Heart left ventricle (tissue), 16 donors: ENCODE measurements at regions not wholly inside any gene's neighbourhood (a gene's known extent, or its start where the extent isn't known, plus 50 kb on each side); places are given as distances from the start of the nearest gene placed in this dataset.
"Not testable (repeated sequence)": the region's sequence is repeated elsewhere in the genome, so short reads cannot be mapped to it uniquely, and the experiment has no call there.

Source experiments
- ATAC-seq, 4 donors: fragments of 200-7000 bp; cut with Tn5 transposase; one replicate each; pipeline ENCODE4 v1.9.1; 2020 to 2022; ENCODE audit warnings: moderate library complexity in 4 of 4, mild to moderate bottlenecking in 3 of 4, moderate number of reproducible peaks in 1 of 4
- DNase-seq, 5 donors: peaks; one replicate each; pipeline ENCODE4 v3.0.0-alpha.2; 2020
- H3K27ac ChIP-seq, 12 donors: fragments of 200-600 bp; sonication (generic) in 4 of 12; one replicate each; pipeline versions ENCODE4 v1.5.0 to v1.8.0; 2016 to 2022; ENCODE audit warnings: mild to moderate bottlenecking in 2 of 12
- H3K27me3 ChIP-seq, 9 donors: fragments of 200-600 bp; sonication (generic) in 2 of 9; one replicate each; pipeline versions ENCODE4 v1.5.1 to v1.8.0; 2016 to 2022; ENCODE audit warnings: mild to moderate bottlenecking in 3 of 9
- H3K36me3 ChIP-seq, 9 donors: fragments of 200-600 bp; sonication (generic) in 2 of 9; one replicate each; pipeline versions ENCODE4 v1.5.0 to v1.8.0; 2018 to 2022; ENCODE audit warnings: mild to moderate bottlenecking in 2 of 9
- H3K4me1 ChIP-seq, 12 donors: fragments of 200-600 bp; sonication (generic) in 4 of 12; one replicate each; pipeline versions ENCODE4 v1.5.0 to v1.8.0; 2016 to 2022; ENCODE audit warnings: mild to moderate bottlenecking in 3 of 12
- H3K4me3 ChIP-seq, 12 donors: fragments of 200-600 bp; sonication (generic) in 4 of 12; one replicate each; pipeline versions ENCODE4 v1.5.0 to v1.8.0; 2017 to 2022; ENCODE audit warnings: mild to moderate bottlenecking in 9 of 12, moderate library complexity in 4 of 12
- H3K9me3 ChIP-seq, 12 donors: fragments of 200-600 bp; sonication (generic) in 4 of 12; one replicate each; pipeline versions ENCODE4 v1.5.0 to v1.8.0; 2016 to 2022; ENCODE audit warnings: mild to moderate bottlenecking in 1 of 12
- CTCF ChIP-seq, 12 donors: fragments of 200-600 bp; sonication (generic) in 4 of 12; IDR thresholded peaks; one replicate each; pipeline versions ENCODE4 v1.5.0 to v1.8.0; 2018 to 2022; ENCODE audit warnings: antibody characterized with exemption in 12 of 12, mild to moderate bottlenecking in 5 of 12
- POLR2A ChIP-seq, 2 donors: fragments of 450-650 bp; IDR thresholded peaks; one replicate each; pipeline ENCODE4 v1.6.1; 2017; ENCODE audit warnings: antibody characterized with exemption in 2 of 2, mild to moderate bottlenecking in 2 of 2, moderate library complexity in 2 of 2
- WGBS, 4 donors: extraction: QIAGEN DNeasy Blood & Tissue Kit in 2 of 4; methylation state at CpG; one replicate each; pipeline versions ENCODE4 v1.1.5 to v1.1.7; 2013 to 2018; 5-methylcytosine and 5-hydroxymethylcytosine counted together
- intact Hi-C, 10 donors: fragments of 100-400 bp; cut with DNase I; formaldehyde crosslinking; loops; one replicate each; pipeline versions ENCODE4 v1.11.1 to v1.14.2; 2022
- donor health status: ischemic (EF 13 %, LVEDD 7.1; RV severe dilation, severe dysfunction).
- donor health status: healthy with polysubstance abuse.
- donor health status: DM: no; HTN: yes; CAD: no.
- donor health status: DM: no; HTN: no; CAD: no.
- donor health status: ischemic (EF 25% LVEDD 6.9; RV normal size, moderate dysfunction).
- donor health status: ischemic (EF 25% LVEDD 5.7; RV mildly dilated, moderate dysfunction).
- donor health status: healthy.
- donor health status: DM: yes; HTN: yes; CAD: no.
- donor health status: ischemic (EF 35%, LVEDD 5.7; RV mildly dilated, moderate dysfunction).
- donor health status: nonischemic (EF 11% LVEDD 7.7; RV severe dilation, severe dysfunction).
- donor health status: DM: yes; HTN: yes; CAD: no.
- donor health status: PGD.
- donor health status: ischemic (EF 29% LVEDD 5.4; RV normal size, mild dysfunction).
- donor health status: nonischemic (EF 23%, LVEDD 6.1; RV moderate dilation, normal function).

GRCh38 chr6:5893295-5893694, 113.4 kb downstream of the NRN1 start:
- ATAC-seq (no peak), DNase-seq (peak in 1 of 5 donors; percentile 23)
- no peaks in the 10 kb centered on the region for H3K36me3 ChIP-seq
- no peak overlapping the region for H3K4me3 ChIP-seq
- TF ChIP-seq CTCF (IDR thresholded peaks at IDR 0.05) (no peak), POLR2A (IDR thresholded peaks at IDR 0.05) (no peak)
- no peaks in the 10 kb centered on the region for H3K9me3 ChIP-seq
- WGBS, 4 donors = 90 to 98% (median 95%) methylated on average over 4 of the region's 4 CpGs
- no peaks in the 10 kb centered on the region for H3K27me3 ChIP-seq
- intact Hi-C loops = no loop called here
- peaks cover 0 to 5% (median 0%) of the 10 kb centered on the region in 12 donors for H3K4me1 ChIP-seq
- no peak overlapping the region for H3K27ac ChIP-seq

- no peak for DNase-seq
- ATAC-seq = no peak
- Histone ChIP-seq H3K36me3 (no peaks in the 10 kb centered on the region), H3K27me3 (no peaks in the 10 kb centered on the region), H3K27ac (peak overlapping the region in 2 of 12 donors; percentile 5 to 65), H3K9me3 (no peaks in the 10 kb centered on the region), H3K4me1 (peaks cover 0 to 5% (median 0%) of the 10 kb centered on the region in 12 donors), H3K4me3 (peak overlapping the region in 9 of 12 donors; percentile 3 to 51 (median 41))
- intact Hi-C loops = no loop called here
- 86 to 92% (median 89%) methylated on average over 6 of the region's 6 CpGs for WGBS, 4 donors
- TF ChIP-seq POLR2A (IDR thresholded peaks at IDR 0.05) = no peak
- TF ChIP-seq CTCF (IDR thresholded peaks at IDR 0.05) = no peak
Observed at GRCh38 chr6:5892669-5893068, 114.1 kb downstream of the NRN1 start.

- Histone ChIP-seq H3K36me3 (no peaks in the 10 kb centered on the region), H3K27me3 (no peaks in the 10 kb centered on the region), H3K4me1 (no peaks in the 10 kb centered on the region), H3K27ac (no peak overlapping the region), H3K4me3 (no peak overlapping the region), H3K9me3 (peaks cover 0 to 4% (median 0%) of the 10 kb centered on the region in 12 donors)
- intact Hi-C loops = no loop called here
- WGBS, 4 donors = 82 to 95% (median 90%) methylated on average over 1 of the region's 1 CpG
- no peak for TF ChIP-seq POLR2A (IDR thresholded peaks at IDR 0.05)
- no peak for TF ChIP-seq CTCF (IDR thresholded peaks at IDR 0.05)
- ATAC-seq (no peak), DNase-seq (no peak)
Observed at GRCh38 chr6:5878792-5879191, 127.9 kb downstream of the NRN1 start.

GRCh38 chr6:5876076-5876475, 130.6 kb downstream of the NRN1 start:
- no peaks in the 10 kb centered on the region for H3K36me3 ChIP-seq
- H3K27ac ChIP-seq = no peak overlapping the region
- peaks cover 0 to 9% (median 4%) of the 10 kb centered on the region in 12 donors for H3K9me3 ChIP-seq
- intact Hi-C loops = no loop called here
- TF ChIP-seq POLR2A (IDR thresholded peaks at IDR 0.05) (no peak), CTCF (IDR thresholded peaks at IDR 0.05) (no peak)
- ATAC-seq (no peak), DNase-seq (no peak)
- no peak overlapping the region for H3K4me3 ChIP-seq
- WGBS, 4 donors = 90 to 100% (median 93%) methylated on average over 1 to 4 of the region's 4 CpGs
- H3K4me1 ChIP-seq = no peaks in the 10 kb centered on the region
- H3K27me3 ChIP-seq = no peaks in the 10 kb centered on the region

- H3K36me3 ChIP-seq, H3K4me1 ChIP-seq, intact Hi-C loops, H3K27me3 ChIP-seq, ATAC-seq, H3K27ac ChIP-seq, H3K4me3 ChIP-seq, DNase-seq: not testable (repeated sequence)
- H3K9me3 ChIP-seq = peaks cover 0 to 24% (median 10%) of the 10 kb centered on the region in 12 donors
Observed at GRCh38 chr6:5873976-5874375, 132.7 kb downstream of the NRN1 start.
